PC-9 (cell line): ENCODE measurements at regions not wholly inside any gene's neighbourhood (a gene's known extent, or its start where the extent isn't known, plus 50 kb on each side); places are given as distances from the start of the nearest gene placed in this dataset.

Experiments used
- BruUV-seq: library from RNA; stranded (reverse); fragments of 400-500 nt; replicated peaks from 2 replicates; lab custom pipeline; 2021; lab: Mats Ljungman, UMichigan
- CTCF ChIA-PET: fragments of 300-600 bp; sonication (Branson Sonifier 250); formaldehyde crosslinking; loops from one replicate; lab custom pipeline; 2022; ENCODE audit warnings: antibody characterized with exemption; lab: Charles Lee
- POLR2A ChIA-PET: fragments of 300-600 bp; sonication (Branson Sonifier 250); formaldehyde crosslinking; loops from one replicate; lab custom pipeline; 2022; ENCODE audit warnings: antibody characterized with exemption; ENCODE audit not compliant: unreplicated experiment; lab: Charles Lee
- DNase-seq, 2 experiments: peaks; one replicate each; pipeline versions ENCODE4 v3.0.0 to v3.0.0-alpha.2; 2015 to 2022; ENCODE audit warnings: mixed read lengths in 1 of 2
- H2AFZ ChIP-seq: fragments of 200-600 bp; sonication (generic); 2 replicates; pipeline ENCODE4 v1.8.1; 2017; ENCODE audit warnings: antibody characterized with exemption
- H3F3A ChIP-seq: fragments of 200-600 bp; sonication (generic); 2 replicates; pipeline ENCODE4 v1.8.1; 2017; ENCODE audit warnings: antibody characterized with exemption, mild to moderate bottlenecking, low read depth; ENCODE audit not compliant: insufficient read depth
- H3K27ac ChIP-seq: fragments of 200-600 bp; sonication (generic); 2 replicates; pipeline ENCODE4 v1.6.1; 2016; ENCODE audit warnings: mixed run types
- H3K27me3 ChIP-seq: fragments of 200-600 bp; sonication (generic); 2 replicates; pipeline ENCODE4 v1.6.1; 2016; ENCODE audit warnings: low read depth, mixed run types; ENCODE audit not compliant: insufficient read depth
- H3K36me3 ChIP-seq: fragments of 200-600 bp; sonication (generic); 2 replicates; pipeline ENCODE4 v1.6.1; 2016; ENCODE audit warnings: low read depth, mixed run types
- H3K4me1 ChIP-seq: fragments of 200-600 bp; sonication (generic); replicated peaks from 2 replicates; pipeline ENCODE4 v1.6.1; 2016; ENCODE audit warnings: mixed run types; ENCODE audit not compliant: insufficient read depth
- H3K4me2 ChIP-seq: fragments of 200-600 bp; sonication (generic); 2 replicates; pipeline ENCODE4 v1.6.1; 2017; ENCODE audit warnings: mixed run types
- H3K4me3 ChIP-seq: fragments of 200-600 bp; sonication (generic); 2 replicates; pipeline ENCODE4 v1.6.1; 2016; ENCODE audit warnings: mixed run types
- H3K79me2 ChIP-seq: fragments of 200-600 bp; sonication (generic); 2 replicates; pipeline ENCODE4 v1.6.1; 2017; ENCODE audit warnings: low read depth, mixed run types
- H3K9me2 ChIP-seq: fragments of 200-600 bp; sonication (generic); 2 replicates; pipeline ENCODE4 v1.8.1; 2017; ENCODE audit warnings: mild to moderate bottlenecking; ENCODE audit not compliant: insufficient read depth
- H3K9me3 ChIP-seq: fragments of 200-600 bp; sonication (generic); 2 replicates; pipeline ENCODE4 v1.8.1; 2016; ENCODE audit warnings: low read depth; ENCODE audit not compliant: insufficient read depth
- H4K20me1 ChIP-seq: fragments of 200-600 bp; sonication (generic); 2 replicates; pipeline ENCODE4 v1.8.1; 2017; ENCODE audit not compliant: insufficient read depth
- CTCF ChIP-seq: fragments of 200-600 bp; sonication (generic); conservative IDR thresholded peaks from 2 replicates; pipeline ENCODE4 v1.6.1; 2017; ENCODE audit warnings: mixed run types, antibody characterized with exemption, mild to moderate bottlenecking, moderate library complexity
- EZH2 ChIP-seq: fragments of 200-600 bp; sonication (generic); IDR thresholded peaks from 2 replicates; pipeline ENCODE4 v1.8.0; 2017; ENCODE audit warnings: antibody characterized with exemption, low read depth
- intact Hi-C: fragments of 100-400 bp; cut with micrococcal nuclease; formaldehyde crosslinking; loops from one replicate; pipeline ENCODE4 v1.10.0; 2022; ENCODE audit not compliant: unreplicated experiment

- intact Hi-C loops = loop anchor here (5.0 kb wide), 2 partner anchors 132 to 613 kb away; no protein-coding TSS in a partner anchor
- Histone ChIP-seq H3K9me3 (no peaks in the 10 kb centered on the region), H3K4me1 (no peaks in the 10 kb centered on the region), H3F3A (no peaks in the 10 kb centered on the region), H3K79me2 (no peaks in the 10 kb centered on the region), H3K4me3 (no peak overlapping the region), H2AFZ (no peak overlapping the region), H3K9me2 (no peaks in the 10 kb centered on the region), H3K36me3 (no peaks in the 10 kb centered on the region), H3K27me3 (no peaks in the 10 kb centered on the region), H4K20me1 (no peaks in the 10 kb centered on the region), H3K27ac (no peak overlapping the region), H3K4me2 (no peak overlapping the region)
- DNase-seq = no peak
- ChIA-PET POLR2A (no interaction called here), CTCF (interaction anchor here (0.7 kb wide), 1 partner anchor 410 kb away, joined by 3 read pairs; no protein-coding TSS in a partner anchor)
- no TSS peak for BruUV-seq
- TF ChIP-seq CTCF (no peak), EZH2 (no peak)
Observed at GRCh38 chr1:199550199-199551065, 477.1 kb upstream of the NR5A2 start.

- Histone ChIP-seq H3K4me1 (no peaks in the 10 kb centered on the region), H4K20me1 (no peaks in the 10 kb centered on the region), H3K36me3 (no peaks in the 10 kb centered on the region), H3K27me3 (no peaks in the 10 kb centered on the region), H2AFZ (no peak overlapping the region), H3K79me2 (no peaks in the 10 kb centered on the region), H3K9me2 (no peaks in the 10 kb centered on the region), H3K4me3 (no peak overlapping the region), H3K27ac (no peak overlapping the region), H3F3A (no peaks in the 10 kb centered on the region), H3K4me2 (no peak overlapping the region), H3K9me3 (no peaks in the 10 kb centered on the region)
- no TSS peak for BruUV-seq
- TF ChIP-seq CTCF (peak; percentile 87), EZH2 (no peak)
- intact Hi-C loops = loop anchor here (1.0 to 5.0 kb wide), 4 partner anchors 130 to 795 kb away; no protein-coding TSS in a partner anchor
- CTCF ChIA-PET = interaction anchor here (0.6 kb wide), 1 partner anchor 628 kb away, joined by 3 read pairs; no protein-coding TSS in a partner anchor
- DNase-seq = peak; percentile 36 to 37
- POLR2A ChIA-PET = no interaction called here
Observed at GRCh38 chr1:199551967-199552565, 475.4 kb upstream of the NR5A2 start.

GRCh38 chr1:199553104-199553503, 474.4 kb upstream of the NR5A2 start:
- no peak for TF ChIP-seq EZH2
- TF ChIP-seq CTCF = no peak
- Histone ChIP-seq H3K36me3 (no peaks in the 10 kb centered on the region), H3K4me2 (no peak overlapping the region), H3K79me2 (no peaks in the 10 kb centered on the region), H3K27ac (no peak overlapping the region), H3F3A (no peaks in the 10 kb centered on the region), H3K4me1 (no peaks in the 10 kb centered on the region), H3K4me3 (no peak overlapping the region), H2AFZ (no peak overlapping the region), H3K27me3 (no peaks in the 10 kb centered on the region), H3K9me2 (no peaks in the 10 kb centered on the region), H3K9me3 (no peaks in the 10 kb centered on the region), H4K20me1 (no peaks in the 10 kb centered on the region)
- intact Hi-C loops = loop anchor here (2.0 to 5.0 kb wide), 3 partner anchors 129 to 796 kb away; no protein-coding TSS in a partner anchor
- no peak for DNase-seq
- CTCF ChIA-PET = no interaction called here
- POLR2A ChIA-PET = no interaction called here
- BruUV-seq = no TSS peak
